DMS 273 treated with DMSO at 0.1 percent for 48 hours (cell line): ENCODE measurements at regions not wholly inside any gene's neighbourhood (a gene's known extent, or its start where the extent isn't known, plus 50 kb on each side); places are given as distances from the start of the nearest gene placed in this dataset.

Experiments used
- DNase-seq: peaks from one replicate; lab custom pipeline; 2025; lab: John Stamatoyannopoulos, UW

DNA sequence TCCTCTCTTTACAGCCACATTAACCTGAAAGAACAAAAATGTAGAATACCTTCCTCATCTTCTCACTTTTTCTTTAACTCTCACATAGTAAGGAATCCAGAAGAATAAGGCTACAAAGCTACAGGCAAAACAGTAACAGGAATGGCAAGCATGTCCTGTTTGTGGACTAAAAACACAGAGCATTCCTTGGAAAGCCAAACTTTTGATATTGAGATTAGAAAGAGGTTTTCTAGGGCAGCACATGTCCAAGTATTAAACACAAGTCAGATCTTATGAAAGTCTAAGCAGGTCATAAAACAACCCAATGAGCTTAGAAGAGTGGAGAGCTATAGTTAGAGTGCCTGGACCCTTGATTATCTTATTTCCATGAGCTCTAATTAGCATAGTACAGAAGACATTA lies 58.2 kb upstream of the FAM9C start:
- no peak for DNase-seq

DNA sequence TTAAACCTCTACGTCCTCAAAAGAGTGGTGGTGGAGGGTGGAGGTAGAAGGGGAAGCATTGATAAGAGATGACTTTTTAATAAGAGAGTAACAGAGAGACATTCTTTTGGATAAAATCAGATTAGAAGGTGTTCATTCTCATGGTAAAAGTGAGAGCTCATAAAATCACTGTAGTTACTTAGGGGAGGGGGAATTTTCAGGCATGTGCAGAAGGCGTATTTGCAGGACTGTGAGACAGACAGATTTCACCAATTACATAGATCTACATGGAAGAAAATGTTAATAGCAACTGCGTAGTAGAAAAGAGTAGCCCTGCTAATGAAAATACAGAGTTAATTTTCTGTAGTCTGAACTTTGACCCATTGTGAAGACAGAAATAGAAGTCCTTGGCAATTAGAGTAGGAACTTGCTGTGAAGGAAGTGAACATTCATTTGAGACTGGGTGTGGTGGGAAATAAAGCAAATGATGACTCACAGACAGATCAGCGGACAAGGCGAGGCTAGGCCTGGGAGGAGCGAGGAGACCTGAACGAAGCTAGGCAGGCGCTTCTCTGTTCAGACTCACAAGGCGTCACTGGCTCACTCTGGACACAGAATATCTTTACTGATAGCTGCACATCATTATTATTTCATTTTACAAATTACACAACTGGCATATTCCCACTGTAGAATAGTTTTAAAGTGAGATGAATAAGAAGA lies 57.2 kb upstream of the FAM9C start:
- DNase-seq = no peak

DNA sequence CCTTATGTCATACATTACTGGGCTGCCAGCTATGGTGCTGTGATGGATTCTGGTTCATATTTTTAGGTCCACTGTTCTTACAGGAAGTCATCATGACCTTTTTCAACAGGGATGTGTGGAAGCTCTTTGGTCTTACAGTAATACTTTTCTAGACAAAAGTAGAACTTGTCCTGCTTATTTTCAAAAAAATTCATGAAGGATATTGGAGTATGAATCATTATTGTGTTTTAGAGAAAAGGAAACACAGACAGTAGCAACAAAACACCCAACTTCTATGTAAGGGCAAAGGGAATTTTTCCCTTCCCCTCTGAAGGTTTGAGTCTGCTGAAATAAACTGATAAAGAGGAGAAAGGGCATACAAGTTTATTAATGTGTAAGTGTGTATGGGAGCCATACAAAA lies 54.7 kb upstream of the FAM9C start:
- no peak for DNase-seq

DNA sequence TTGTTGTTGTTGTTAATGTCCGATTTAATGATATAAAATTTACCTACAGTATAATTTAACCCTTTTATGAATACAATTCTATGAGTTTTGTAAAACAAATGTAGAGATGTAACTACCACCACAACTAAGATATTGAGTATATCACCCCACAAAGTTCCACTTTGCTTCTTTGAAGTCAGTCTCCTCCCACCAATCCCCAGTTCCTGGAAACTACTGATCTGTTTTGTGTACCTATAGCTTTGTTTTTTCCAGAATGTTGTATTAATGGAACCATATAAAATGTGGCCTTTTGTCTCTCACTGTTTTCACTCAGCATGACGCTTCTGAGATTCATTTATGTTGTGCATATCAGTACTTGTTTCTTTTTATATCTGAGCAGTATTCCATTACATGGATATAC lies 52.3 kb upstream of the FAM9C start:
- no peak for DNase-seq

DNA sequence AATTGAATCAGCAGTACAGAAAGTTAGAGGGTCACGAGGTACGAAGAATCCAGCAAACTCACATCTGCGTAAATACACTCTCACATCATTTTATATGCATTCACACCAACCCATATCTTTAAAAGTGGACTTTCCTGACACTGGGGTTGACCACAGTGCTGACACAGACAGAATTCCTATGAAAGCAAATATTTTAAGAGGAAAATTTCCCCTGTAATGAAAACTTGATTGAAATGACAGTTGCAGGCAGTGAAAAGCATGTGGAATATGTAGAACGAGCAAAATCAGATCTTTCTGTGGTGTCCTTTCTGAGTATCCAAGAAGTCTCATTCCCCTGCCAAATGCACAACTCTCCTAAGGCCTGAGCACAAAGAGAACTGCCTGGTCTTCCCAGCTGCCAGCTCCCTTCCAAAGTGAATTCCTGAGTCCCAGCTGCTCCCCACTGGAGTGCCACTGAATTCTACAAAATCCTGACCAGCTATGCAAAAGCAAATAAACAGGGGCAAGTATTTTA lies 50.5 kb upstream of the FAM9C start:
- DNase-seq = no peak

DNA sequence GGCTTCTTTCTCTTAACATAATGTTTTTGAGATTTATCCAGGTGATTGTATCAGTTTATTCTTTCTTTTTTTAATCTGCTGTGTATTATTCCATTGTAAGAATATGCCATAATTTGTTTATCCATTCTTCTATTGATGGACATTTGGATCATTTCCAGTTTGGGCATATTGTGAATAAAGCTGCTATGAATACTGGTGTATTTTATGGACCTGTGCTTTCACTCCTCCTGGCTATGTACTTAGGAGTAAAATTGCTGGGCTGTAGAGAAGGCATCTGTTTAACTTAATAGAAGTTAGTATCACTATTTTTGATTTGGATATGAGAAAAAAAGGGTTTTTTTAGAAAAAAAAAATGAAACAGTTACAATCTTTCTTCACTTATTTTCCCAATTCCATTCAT lies 50.0 kb upstream of the FAM9C start:
- no peak for DNase-seq
